GM10266 (cell line): ENCODE measurements at regions not wholly inside any gene's neighbourhood (a gene's known extent, or its start where the extent isn't known, plus 50 kb on each side); places are given as distances from the start of the nearest gene placed in this dataset.

Experiments
- DNase-seq: peaks from one replicate; pipeline ENCODE4 v3.0.0; 2012; ENCODE audit errors: extremely low spot score
- CTCF ChIP-seq: IDR thresholded peaks from 2 replicates; pipeline ENCODE4 v1.5.1; 2012; ENCODE audit warnings: mild to moderate bottlenecking, low read depth; ENCODE audit not compliant: control insufficient read depth, insufficient read depth; ENCODE audit errors: missing control alignments

GRCh38 chr10:44293306-44293778, 91.6 kb downstream of the CXCL12 start:
- no peak for TF ChIP-seq CTCF
- no peak for DNase-seq

GRCh38 chr10:44292390-44293002, 92.4 kb downstream of the CXCL12 start:
- DNase-seq = no peak

GRCh38 chr10:44291091-44291490, 93.8 kb downstream of the CXCL12 start:
- no peak for TF ChIP-seq CTCF
- DNase-seq = no peak

More at GRCh38 chr10:44292390-44293002, 92.4 kb downstream of the CXCL12 start:
- no peak for TF ChIP-seq CTCF

GRCh38 chr10:44289125-44289524, 95.8 kb downstream of the CXCL12 start:
- TF ChIP-seq CTCF = no peak
- no peak for DNase-seq

GRCh38 chr10:44287408-44287807, 97.5 kb downstream of the CXCL12 start:
- no peak for DNase-seq
- TF ChIP-seq CTCF = no peak

GRCh38 chr10:44284198-44285084, 100.5 kb downstream of the CXCL12 start:
- no peak for TF ChIP-seq CTCF
- DNase-seq = no peak

- DNase-seq = no peak
- TF ChIP-seq CTCF = no peak
Observed at GRCh38 chr10:44282626-44283300, 102.1 kb downstream of the CXCL12 start.
